GM19025 (cell line): ENCODE measurements at regions not wholly inside any gene's neighbourhood (a gene's known extent, or its start where the extent isn't known, plus 50 kb on each side); places are given as distances from the start of the nearest gene placed in this dataset.
"Not testable (repeated sequence)": the region's sequence is repeated elsewhere in the genome, so short reads cannot be mapped to it uniquely, and the experiment has no call there.

Source experiments
- ATAC-seq: cut with Tn5 transposase; IDR thresholded peaks from one replicate; pipeline ENCODE4 v1.9.1; 2021; ENCODE audit warnings: mild to moderate bottlenecking, low read depth, moderate library complexity; ENCODE audit not compliant: unreplicated experiment

DNA sequence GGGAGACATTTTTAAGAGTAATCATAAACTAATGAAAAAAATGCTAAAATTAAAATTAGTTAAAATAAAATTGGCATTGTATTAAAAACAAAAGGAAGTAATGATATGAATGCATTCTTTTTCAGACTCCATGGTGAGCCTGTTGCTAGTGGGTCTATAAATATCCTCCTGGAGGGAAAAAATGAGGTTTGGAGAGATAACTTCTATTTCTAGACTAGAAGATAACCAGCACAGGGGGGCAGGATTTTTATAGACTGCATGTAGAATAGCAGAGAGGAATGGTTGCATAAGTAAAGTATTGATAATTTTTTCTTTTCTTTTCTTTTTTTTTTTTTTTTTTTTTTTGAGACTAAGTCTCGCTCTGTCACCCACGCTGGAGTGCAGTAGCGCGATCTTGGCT lies 835.8 kb upstream of the VRK2 start:
- no peak for ATAC-seq

DNA sequence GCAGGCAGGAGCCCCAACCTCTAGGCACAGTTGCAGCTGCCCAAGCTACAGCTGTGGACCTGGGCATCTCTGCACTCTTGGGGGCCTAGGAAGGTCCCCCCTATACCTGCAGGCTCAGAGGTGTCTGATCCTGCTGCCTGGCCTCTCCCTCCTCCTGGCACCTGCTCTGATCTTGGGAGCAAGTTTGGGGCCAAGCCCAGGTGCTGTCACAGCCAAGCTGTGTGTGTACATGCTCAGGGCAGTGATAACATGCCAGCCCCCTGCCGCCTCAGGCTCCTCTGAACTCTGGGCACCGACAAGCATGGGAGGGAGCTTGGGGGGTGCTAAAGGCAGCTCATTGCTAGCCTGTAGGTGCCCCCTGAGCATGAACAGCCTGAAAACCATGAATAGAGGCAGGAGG lies 829.6 kb upstream of the VRK2 start:
- no peak for ATAC-seq

DNA sequence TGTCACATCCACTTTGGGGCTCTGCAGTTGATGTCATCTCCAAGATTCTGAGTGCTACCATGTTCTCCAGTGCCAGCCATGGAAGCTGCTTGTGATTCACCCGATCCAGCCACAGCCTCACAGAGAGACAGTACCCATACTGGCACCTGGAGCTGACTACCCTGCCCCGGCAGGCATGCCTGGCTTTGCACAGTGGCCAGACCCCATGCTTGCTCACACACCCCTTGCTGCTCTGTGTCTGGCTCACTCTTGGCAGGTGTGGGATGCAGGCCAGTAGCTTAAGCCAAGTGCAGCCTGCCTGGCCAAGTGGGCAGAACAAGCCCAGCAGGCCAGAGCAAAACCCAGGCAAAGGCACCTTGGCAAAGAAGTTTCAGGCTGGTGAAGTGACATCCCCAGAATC lies 828.4 kb upstream of the VRK2 start:
- no peak for ATAC-seq

DNA sequence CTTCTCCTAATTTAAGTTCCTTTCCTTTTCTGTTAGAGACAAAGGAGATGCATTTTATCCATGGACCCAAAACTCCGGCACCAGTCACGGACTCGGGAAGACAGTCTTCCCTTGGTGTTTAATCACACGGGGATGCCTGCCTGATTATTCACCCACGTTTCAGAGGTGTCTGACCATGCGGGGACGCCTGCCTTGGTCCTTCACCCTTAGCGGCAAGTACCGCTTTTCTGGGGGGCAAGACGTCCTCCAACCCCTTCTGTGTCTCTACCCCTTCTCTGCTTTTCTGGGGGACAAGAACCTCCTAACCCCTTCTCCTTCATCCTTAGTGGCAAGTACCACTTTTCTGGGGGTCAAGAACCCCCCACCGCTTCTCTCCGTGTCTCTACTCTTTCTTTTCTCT lies 816.9 kb upstream of the VRK2 start:
- not testable (repeated sequence) for ATAC-seq

DNA sequence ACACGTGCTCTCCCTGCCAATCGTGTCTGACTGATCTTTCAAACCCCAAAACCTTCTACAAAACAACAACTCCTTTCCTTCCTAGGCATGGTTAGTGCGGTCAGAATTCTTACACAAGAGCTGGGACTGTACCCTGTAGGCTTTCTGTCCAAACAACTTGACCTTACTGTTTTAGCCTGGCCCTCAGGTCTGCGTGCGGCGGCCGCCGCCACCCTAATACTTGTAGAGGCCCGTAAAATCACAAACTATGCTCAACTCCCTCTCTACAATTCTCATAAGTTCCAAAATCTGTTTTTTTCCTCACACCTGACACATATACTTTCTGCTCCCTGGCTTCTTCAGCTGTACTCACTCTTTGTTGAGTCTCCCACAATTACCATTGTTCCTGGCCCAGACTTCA lies 814.3 kb upstream of the VRK2 start:
- ATAC-seq, result not testable (repeated sequence)

DNA sequence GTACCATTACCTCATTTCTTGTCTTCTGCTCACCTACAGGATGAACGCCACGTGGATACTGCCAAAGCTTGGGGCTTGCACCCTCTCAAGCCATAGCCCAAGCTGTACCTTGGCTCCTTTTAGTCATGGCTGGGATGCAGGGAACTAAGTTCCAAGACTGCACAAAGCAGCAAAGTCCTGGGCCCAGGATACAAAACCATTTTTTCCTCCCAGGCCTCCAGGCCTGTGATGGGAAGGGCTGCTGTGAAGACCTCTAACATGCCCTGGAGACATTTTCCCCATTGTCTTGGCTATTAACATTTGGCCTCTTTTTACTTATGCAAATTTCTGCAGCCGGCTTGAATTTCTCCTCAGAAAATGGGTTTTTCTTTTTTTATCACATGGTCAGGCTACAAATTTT lies 795.1 kb upstream of the VRK2 start:
- not testable (repeated sequence) for ATAC-seq

DNA sequence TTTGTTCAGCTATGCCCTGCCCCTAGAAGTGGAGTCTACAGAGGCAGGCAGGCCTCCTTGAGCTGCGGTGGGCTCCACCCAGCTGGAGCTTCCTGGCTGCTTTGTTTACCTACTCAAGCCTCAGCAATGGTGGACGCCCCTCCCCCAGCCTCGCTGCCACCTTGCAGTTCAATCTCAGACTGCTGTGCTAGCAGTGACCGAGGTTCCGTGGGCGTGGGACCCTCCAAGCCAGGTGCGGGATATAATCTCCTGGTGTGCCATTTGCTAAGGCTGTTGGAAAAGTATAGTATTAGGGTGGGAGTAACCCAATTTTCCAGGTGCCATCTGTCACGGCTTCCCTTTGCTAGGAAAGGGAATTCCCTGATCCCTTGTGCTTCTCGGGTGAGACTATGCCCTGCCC lies 770.2 kb upstream of the VRK2 start:
- ATAC-seq, result not testable (repeated sequence)

DNA sequence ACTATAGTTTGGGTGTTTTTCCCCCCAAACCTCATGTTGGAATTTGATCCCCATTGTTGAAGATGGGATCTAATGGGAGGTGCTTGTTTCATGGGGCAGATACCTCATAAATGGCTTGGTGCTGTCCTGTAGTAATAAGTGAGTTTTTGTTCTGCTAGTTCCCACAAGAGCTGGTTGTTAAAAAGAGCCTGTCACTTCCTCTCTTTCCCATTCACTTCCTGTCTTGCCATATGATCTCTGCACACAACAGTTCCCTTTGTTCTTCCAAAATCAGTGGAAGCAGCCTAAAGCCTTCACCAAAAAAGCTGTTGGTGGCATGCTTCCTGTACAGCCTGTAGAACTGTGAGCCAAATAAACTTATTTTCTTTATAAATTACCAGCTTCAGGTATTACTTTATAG lies 768.2 kb upstream of the VRK2 start:
- ATAC-seq, result no peak

DNA sequence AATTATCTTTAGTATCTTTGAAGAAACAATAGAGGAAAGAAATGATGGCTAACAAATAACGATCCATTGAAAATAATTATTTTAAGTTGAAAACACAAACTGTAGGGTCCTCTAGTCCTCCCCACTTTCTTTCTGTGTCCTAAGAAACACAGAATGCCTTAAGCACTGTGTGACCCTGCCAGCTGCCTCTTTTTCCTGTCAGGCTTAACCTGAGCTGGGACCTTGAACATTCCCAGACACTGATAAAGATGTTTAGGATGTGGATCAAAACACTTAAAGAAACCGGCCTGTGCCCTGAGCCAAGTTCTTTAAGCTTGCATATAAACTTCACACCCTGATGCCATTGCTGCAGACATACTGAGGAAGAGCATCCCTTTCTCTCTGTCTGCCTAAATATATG lies 755.4 kb upstream of the VRK2 start:
- ATAC-seq, result no peak

DNA sequence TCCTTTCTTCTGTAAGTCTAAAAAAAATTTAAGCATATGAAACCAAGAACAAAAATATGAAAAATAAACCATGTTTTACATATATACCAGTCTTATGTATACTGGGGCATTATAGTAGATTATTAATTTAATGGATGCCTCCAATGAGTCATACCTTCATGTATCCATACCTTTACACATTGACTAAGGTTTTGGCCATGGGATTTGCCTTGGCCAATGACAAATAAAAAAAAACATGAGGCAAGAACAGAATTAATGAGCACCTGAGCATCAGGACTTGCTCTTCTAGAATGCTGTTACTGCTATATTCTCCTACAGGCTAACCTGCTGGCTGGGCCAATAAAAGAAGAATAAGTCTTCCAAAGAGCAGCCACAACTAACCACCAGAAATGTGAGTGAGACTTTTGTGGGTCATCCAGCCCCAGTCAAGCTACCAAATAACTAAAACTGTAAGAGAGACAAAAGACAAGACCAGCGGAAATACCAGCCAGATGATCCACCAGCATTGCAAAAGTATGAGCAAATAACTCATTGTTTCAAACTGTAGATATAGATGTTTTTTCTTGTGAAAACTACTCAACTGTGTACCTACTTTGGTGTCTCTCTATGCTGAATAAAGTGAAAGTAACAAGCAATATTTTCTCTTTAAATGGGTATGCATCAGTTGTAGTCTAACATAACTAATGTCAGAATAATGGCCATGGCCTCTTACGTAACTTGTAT lies 749.6 kb upstream of the VRK2 start:
- ATAC-seq, result no peak

DNA sequence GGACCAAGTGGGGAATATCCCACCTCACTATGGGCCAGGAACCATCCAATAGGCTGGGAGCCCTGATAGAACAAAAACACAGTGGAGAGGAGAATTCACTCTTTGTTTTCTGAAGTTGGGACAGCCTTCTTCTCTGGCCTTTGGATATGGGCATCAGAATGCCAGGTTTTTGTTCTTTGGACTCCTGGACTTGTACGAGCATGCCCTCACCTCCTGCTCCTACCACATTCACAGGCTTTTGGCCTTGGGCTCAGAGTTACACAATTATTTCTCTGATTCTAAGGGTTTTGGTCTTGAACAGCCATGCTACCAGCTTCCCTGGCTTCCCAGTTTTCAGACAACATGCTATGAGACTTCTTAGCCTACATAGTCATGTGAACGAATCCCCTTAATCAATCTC lies 732.9 kb upstream of the VRK2 start:
- ATAC-seq, result no peak

DNA sequence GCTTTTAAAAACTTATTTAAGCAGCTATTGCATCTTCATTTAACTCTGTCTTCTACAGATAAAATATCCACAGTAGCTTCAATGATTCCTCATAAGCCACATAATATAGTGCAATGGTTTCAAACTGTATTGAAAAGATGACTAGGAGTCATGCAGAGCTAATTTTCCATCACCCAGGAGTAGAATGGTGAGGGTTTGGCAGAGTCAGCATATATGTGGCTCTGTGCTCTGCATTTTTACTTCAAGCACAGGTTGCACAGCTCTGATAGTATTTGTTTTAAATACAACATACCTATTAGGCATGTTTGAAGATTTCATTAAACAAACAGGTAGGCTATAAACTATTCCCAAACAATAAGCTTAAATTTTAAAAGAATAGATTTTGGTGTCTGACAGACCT lies 731.9 kb upstream of the VRK2 start:
- no peak for ATAC-seq

DNA sequence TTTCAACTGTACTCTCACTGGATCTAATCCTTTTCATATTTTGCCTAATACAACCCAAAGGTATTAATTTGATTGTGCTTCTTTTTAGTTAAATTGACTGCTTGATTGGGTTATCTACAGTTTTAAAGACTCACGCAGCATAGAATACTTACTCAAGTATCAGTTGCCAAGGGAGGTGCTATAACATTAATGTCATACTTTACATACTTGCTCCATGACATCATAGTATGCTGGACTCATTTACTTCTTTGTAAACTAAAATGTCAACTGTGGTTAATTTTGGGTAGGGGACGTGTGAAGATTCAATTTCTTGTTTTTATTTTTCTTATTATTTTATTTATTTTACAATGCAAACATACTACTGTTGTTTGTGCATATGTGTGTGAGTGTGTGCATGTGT lies 716.2 kb upstream of the VRK2 start:
- ATAC-seq, result no peak

DNA sequence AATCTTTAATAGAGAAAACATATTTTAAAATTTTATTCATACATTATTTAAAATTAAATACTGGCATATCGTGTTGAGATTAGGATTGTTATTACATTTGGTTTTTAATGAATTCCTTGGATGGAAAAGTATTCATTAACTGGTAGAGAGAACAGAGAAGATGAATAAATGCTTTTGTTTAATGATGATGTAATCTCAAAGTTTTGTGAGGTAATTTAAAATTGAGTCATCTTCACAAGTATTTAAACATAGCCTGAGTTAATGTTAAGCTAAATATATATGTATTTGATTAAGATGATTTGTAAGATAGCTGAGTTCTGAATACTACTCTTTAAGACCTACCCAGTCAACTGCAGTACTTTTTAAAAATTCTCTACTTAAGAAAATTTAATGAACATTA lies 713.4 kb upstream of the VRK2 start:
- ATAC-seq, result no peak

DNA sequence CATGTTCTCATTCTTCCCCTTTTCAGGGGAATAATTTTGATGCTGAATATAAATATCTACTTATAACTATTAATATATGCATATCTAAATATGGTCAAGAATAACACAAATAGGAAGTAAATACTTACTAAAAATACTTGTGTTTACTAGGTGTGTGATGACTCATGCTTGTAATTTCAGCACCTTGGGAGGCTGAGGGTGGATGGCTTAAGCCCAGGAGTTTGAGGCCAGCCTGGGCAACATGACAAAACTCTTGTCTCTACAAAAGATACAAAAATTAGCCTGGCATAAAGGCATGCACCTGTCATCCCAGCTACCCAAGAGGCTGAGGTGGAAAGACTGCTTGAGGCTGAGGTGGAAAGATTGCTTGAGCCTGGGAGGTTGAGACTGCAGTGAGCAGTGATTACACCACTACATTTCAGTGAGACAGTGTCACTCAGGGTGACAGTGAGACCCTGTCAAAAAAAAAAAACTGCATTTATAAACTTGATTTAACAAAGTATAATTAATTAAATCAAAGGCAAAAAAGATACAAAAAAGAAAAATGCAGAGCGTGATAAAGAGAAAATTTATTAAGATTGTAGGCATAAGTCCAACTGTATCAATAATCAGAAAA lies 703.1 kb upstream of the VRK2 start:
- ATAC-seq, result no peak

DNA sequence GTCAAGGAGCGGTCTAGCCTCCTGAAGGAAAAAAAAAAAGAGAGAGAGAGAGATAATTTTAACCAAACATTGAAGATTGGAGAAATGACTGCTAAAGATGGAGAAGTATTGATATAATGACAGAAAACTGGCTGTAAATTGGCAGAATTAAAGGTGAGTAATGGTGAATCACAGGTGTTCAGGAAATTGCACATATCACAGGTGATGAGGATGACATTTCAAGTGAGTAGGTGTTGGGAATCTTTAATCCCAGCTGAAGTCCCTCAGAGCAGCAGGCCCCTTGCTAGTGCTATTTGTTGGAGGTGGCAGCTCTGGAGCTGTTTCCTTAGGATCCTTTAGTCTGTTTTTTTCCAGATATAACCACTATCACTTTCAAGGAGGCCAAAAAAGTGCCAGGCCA lies 678.4 kb upstream of the VRK2 start:
- no peak for ATAC-seq

DNA sequence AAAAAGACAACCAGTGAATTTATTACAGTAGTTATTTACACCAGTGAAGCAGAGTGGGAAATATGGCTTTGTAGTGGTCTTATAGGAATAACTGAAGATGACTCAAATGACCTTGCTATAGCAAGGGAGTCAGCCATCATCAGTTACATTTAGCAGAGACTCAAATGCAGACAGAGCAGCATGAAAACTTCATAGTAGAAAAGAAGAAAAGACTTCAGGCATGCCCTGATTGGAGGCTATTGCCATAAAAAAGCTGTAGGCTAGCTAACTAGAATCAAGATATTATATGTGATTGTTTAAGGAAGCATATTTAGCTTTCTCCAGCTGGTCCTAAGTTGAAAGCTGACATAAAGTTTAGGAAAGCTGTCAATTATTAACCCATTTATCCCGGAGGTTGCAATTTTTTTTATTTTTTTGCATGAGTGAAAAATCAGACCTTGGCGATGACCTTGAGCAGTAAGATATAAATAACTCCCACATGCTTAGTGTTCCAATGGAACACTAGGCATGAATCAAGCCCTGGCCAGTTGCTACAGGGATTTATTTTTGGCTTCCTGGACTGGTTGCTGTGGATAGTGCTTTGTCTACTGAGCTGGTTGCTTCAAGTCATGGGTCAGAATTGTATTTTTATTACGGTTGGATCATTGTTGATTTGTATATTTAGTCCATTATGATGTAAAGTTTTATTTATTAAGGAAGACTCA lies 675.6 kb upstream of the VRK2 start:
- ATAC-seq, result no peak

DNA sequence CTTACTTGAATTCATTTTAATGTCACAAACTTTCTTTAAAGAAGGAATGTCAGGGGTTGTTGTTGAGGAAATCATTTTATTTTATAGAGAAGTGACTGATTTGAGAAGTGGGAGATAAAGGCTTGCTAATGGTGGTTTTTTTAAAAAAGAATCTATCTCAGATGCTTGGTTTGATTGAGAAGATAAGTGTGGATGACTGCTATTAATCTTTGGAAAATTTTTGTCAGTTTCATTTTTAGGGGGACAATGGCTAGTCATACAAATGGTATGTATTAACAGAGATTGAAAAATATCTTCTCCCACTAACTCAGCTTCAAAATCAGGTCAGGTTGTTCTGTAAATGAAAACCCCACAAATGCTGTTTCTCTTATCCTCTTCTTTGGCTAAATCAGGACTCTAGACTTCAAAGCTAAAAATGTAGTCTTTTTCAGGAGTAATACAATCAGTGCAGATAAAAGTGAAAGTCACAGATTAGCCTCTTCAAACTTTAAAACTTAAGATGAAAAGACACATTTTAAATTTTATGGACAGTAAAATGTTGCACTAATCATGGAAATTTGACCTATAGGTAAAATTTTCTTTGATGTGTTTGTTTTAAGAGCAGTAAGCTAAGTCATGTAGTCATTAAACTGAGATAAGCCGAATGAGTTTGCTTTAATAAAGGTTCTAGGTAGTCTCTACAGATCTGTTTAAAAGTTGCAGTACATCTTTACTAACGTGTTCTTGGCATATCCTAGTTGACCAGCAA lies 674.2 kb upstream of the VRK2 start:
- ATAC-seq, result no peak

DNA sequence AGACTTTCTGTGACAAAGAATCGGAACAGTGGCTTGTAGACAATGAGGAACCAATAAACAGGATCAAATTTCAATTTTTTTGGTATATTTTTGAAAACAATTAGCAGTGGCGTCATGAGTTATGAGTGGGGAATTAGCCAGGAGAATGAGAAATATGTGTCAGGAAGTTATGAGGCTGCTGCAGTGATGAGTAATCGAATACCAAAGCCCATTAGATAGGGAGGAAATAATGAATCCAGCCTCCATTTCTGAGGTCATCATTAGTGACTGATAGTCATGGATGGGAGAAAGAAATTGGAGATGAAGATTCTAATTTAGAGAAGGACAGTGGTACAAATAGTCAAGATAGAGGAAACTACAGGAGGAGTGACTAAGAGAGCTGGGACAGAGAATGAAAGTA lies 673.1 kb upstream of the VRK2 start:
- no peak for ATAC-seq

DNA sequence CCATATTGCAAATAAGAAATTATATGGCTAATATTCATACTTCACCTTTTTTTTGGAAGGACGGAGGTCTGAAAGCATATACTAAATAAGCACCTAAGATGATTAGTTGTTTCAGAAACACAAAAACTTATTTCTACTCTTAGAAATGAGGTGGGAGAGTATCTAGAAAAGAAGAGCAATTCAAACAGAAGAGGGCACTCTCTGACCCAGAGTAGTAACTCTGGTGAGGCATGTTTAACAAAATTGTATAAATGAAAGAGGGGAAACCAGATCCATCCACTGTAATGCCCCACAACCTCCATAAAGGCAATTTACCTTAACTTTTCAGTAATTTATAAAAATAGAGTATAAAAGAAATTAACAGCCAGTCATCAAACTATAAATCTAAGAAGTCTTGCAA lies 669.6 kb upstream of the VRK2 start:
- no peak for ATAC-seq

DNA sequence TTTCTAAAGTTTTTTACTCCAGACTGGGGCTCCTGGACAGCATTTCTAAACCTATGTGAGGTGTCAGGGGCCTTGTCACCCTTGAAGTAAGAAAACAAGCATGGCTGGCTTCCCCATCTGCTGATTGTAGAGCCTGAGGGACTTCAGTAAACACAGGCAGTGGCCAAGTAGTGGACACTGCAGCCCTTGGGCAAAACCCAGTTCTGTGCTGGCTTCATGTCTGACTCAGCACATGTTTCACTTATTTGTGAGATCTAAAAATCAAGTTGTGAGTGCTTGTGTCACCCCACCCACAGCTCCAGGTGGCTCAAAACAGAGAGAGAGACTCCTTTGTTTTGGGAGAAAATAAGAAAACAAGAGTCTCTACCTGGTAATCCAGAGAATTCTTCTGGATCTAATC lies 660.3 kb upstream of the VRK2 start:
- ATAC-seq, result no peak
